ENCODE measurements at regions not wholly inside any gene's neighbourhood (a gene's known extent, or its start where the extent isn't known, plus 50 kb on each side); places are given as distances from the start of the nearest gene placed in this dataset.
"Not testable (repeated sequence)": the region's sequence is repeated elsewhere in the genome, so short reads cannot be mapped to it uniquely, and the experiment has no call there.

GRCh38 chr10:18735711-18736110, 76.5 kb downstream of the ARL5B start:
- Histone ChIP-seq H3K4me3 (no peak overlapping the region), H3K27ac (no peak overlapping the region)

GRCh38 chr10:18737236-18737635, 78.0 kb downstream of the ARL5B start:
- H3K27ac ChIP-seq = peak overlapping the region in 7 of 21 experiments; percentile 24 to 78 (median 53)
- H3K4me3 ChIP-seq = no peak overlapping the region

DNA sequence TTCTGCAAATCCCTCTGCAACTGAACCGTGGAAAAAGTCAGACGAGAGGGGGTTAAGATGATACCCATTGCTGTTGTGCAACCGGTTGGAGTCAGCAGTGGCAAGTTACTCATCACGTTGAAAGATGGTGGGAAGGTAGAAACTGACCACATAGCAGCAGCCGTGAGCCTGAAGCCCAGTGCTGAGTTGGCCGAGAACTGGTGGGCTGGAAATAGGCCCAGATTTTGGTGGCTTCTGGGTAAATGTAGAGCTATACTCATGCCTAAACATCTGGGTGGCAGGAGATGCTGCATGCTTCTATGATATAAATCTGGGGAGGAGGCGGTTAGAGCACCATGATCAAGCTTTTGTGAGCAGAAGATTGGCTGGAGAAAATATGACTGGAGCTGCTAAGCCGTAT, 78.6 kb downstream of the ARL5B start:
- Histone ChIP-seq H3K27ac (peak overlapping the region in 5 of 21 experiments; percentile 24 to 78 (median 42)), H3K4me3 (no peak overlapping the region)

GRCh38 chr10:18738835-18739234, 79.6 kb downstream of the ARL5B start:
- no peak overlapping the region for H3K4me3 ChIP-seq

DNA sequence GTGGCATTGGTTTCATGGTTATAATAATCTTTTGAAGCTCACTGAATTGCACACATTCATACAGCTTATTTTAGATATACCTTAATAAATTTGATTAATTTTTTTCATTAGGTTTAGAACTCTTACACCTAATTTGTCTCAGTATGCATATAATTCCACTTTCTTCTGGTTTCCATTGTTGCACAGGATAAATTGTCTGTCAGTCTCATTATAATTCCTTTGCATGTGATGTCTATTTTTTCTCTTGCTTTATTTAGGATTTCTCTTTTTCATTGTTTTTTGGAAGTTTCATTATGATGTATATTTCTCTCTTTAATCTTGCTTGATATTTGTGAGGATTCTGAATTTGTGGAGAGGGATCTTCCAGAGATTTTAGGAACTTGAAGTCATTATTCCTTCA, 84.7 kb downstream of the ARL5B start:
- Histone ChIP-seq H3K4me3 (no peak overlapping the region), H3K27ac (no peak overlapping the region)

More at GRCh38 chr10:18738835-18739234, 79.6 kb downstream of the ARL5B start:
- peak overlapping the region in 4 of 21 experiments; percentile 8 to 68 (median 43) for H3K27ac ChIP-seq

DNA sequence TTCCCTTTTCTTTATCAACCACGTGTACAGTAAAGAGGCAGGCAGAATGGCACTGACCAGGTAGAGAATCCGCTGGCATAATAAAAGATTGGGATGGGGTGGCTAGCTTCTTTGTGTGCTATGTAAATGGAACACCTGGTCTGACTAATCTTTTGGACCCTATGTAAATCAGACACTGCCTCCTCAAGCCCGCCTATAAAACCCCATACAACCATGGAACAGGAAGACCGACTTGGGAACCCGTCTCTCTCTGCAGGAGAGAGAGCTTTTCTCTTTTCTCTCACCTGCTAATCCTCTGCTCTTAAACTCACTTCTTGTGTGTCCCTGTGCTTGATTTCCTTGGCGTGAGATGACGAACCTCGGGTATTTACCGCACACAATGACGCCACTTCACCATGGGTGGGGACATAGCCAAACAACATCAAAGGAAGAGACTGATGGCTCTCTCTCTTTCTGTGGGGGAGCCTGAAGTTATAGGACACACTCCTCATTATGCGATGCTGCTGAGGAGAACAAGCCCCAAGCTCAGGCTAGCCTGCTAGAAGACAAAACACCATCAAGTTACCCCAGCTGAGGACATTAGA, 94.2 kb downstream of the ARL5B start:
- H3K27ac ChIP-seq = no peak overlapping the region
- no peak overlapping the region for H3K4me3 ChIP-seq

GRCh38 chr10:18759575-18759974, 100.3 kb downstream of the ARL5B start:
- H3K27ac ChIP-seq = no peak overlapping the region
- no peak overlapping the region for H3K4me3 ChIP-seq

DNA sequence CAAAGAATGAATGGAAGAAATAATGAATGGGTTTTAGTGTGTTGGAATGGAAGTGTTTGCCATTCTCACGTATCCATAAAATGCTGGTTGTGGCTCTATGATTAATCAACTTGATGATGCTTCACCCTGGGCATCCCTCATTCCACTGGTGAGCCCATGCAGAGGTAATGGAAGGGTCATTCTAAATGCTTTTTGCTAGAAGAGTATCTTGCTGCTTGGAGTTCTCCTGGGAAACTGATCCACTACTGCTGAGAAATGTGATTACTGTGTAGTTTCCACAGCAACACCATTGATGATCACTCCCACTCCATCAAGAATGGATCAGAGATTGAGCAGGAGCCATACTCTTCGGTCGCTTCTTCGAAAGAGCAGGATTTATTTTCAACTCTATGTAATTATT, 101.6 kb downstream of the ARL5B start:
- Histone ChIP-seq H3K27ac (no peak overlapping the region), H3K4me3 (no peak overlapping the region)

DNA sequence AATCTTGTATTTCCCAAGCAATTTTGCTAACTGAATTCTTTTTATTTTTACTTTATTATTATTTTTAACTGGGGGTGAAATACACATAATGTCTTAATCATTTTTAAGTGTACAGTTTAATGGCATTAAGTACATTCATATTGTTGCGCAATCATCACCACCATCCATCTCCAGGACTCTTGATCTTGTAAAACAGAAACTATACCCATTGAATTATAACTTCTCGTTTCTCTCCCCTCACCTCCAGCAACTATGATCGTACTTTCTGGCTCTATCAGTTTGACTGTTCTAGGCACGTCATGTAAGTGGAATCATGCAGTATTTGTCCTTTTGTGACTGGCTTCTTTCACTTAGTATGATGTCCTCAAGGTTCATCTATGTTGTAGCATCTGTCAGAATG, 108.8 kb downstream of the ARL5B start:
- H3K27ac ChIP-seq = no peak overlapping the region
- H3K4me3 ChIP-seq = no peak overlapping the region

DNA sequence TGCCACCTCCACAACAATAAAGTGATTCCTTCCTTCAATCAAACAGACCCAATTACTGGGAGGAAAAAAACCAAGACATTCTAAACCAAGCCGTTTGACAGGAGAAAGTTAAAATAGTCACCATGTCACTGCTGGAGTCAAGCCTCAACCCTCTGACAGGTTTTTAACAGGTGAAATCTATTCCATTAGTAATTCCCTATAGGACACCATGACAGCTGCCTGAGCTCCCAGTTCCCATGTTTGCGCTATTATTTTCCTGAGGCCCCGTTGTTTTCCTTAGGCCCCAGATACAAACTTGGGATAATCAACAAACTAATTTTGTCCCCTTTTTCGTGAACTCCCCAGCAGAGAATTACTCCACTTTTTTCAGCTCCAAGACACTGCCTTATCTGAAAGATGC, 113.9 kb downstream of the ARL5B start:
- Histone ChIP-seq H3K4me3 (no peak overlapping the region), H3K27ac (no peak overlapping the region)

DNA sequence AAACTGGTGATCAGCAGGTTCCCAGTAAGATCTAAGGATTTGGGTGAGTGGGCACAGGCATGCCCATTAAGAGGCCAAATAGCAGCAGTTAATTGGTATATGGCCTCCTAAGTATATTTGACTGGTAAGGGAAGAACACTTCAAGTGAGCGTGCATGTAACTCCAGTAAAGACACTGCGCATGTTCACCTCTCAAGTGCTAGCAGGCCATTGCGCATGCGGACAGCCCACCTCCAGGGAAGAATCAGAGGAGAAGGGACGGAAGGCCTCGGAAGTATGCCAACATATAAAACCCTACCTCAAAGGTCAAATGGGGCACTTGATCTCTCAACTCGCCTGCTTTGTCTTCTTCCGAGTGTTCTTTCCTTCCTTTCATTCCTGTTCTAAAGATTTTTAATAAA, 118.0 kb downstream of the ARL5B start:
- no peak overlapping the region for H3K4me3 ChIP-seq
- H3K27ac ChIP-seq = no peak overlapping the region

DNA sequence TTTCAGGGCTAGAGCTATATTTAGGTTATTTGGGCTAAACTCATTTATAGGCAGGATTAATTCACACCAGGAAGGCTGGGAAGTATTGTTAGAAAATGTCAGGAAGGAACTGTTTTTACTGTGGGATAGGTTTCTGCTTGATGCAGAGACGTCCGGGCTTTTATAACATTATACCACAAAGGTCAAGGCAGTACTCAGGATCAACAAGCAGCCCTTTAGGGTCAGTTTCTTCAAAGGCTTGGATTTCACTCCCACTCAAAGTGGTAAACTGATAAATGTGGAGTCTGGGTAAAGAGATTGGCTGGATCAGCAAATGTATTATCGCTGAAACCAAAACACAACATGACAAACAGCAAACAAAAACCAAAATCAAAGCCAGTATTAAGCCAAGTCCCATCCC, 127.2 kb downstream of the ARL5B start:
- no peak overlapping the region for H3K4me3 ChIP-seq
- no peak overlapping the region for H3K27ac ChIP-seq

DNA sequence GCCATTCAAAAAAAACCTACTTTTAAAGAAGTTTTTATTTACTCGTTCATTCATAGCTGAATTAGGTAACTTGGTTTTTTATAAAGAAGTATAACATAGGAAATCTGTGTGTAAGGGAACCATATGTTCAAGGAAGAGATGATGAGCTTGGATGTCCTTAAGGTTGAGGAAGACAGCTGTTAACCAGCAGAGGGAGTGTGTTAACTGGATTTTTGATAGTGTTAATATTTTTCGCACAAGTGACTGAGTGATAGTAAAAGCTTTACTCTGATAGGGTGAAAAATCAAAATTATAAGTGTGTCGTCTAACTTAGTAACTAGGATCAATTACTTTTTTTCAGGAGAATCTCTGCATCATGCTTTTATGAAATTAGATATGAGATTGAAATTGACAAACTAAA, 134.7 kb downstream of the ARL5B start:
- H3K4me3 ChIP-seq = no peak overlapping the region
- H3K27ac ChIP-seq = no peak overlapping the region

- Histone ChIP-seq H3K27ac (no peak overlapping the region), H3K4me3 (no peak overlapping the region)
These were observed 136.3 kb downstream of the ARL5B start for GRCh38 chr10:18795549-18795948.

DNA sequence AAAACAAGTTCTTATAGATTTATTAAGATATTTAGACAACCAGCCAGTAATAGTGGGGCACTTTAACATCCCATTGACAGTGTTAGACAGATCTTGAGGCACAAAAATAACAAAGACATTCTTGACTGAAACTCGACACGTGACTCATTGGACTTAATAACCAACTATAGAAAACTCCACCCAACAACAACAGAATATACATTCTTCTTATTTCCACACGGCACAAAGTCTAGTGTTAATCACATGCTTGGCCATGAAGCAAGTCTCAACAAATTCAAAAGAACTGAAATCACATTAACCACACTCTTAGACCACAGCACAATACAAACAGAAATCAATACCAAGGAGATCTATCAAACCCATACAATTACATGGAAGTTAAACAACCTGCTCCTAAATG, 138.1 kb downstream of the ARL5B start:
- no peak overlapping the region for H3K4me3 ChIP-seq
- H3K27ac ChIP-seq = no peak overlapping the region

DNA sequence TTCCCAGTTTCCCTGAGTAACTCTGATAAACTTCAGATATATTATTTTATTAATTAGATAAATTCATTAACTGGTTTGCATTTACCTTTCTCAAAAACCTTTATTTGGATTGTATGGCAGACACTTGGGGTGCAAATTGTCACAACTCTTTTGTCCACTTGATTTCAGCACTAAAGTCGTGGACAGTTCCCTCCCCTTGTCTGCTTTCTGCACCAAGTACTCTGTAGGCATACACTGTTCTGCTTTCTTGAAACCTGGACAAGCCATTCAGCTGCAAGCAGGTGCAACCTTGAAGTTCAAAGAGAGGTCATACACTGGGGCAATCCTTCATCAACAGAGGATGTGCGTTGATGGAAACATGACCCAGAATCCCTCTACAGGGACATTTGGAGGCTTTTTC, 162.9 kb downstream of the ARL5B start:
- Histone ChIP-seq H3K27ac (no peak overlapping the region), H3K4me3 (no peak overlapping the region)

DNA sequence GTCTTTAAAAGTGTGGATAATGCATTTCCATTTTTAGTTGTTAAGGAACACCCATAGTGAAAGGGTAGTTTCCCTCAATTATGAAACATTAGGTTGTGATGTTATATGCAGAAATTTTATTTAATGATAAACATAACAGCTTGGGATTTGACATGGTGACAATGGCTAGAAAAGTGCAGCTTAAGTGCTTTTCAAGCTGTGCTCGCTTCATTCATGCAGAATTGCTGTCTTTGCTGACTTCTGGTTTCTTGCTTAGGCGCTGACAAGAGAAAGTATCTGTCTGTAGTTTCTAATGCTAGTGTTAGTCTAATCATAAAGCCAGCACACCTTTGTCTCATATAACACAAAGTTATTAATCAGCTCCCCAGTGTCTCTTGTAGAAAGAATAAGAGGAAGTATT, 170.0 kb downstream of the ARL5B start:
- Histone ChIP-seq H3K27ac (no peak overlapping the region), H3K4me3 (no peak overlapping the region)

DNA sequence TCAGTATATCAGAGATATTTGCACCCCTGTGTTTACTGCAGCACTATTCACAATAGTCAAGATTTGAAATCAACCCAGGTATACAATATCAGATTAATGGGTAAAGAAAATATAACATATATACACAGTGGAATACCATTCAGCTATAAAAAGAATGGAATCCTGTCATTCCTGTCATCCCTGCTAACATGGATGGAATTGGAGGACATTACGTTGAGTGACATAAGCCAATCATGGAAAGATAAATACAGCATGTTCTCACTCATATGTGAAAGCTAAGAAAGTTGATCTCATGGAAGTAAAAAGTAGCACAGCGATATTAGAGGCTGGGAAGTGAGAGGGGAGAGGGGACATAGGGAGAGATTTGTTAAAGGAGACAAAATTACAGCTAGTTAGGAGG, 171.0 kb downstream of the ARL5B start:
- H3K27ac ChIP-seq = no peak overlapping the region
- no peak overlapping the region for H3K4me3 ChIP-seq

- not testable (repeated sequence) for H3K4me3 ChIP-seq, H3K27ac ChIP-seq
These were observed 192.0 kb upstream of the MALRD1 start for GRCh38 chr10:18856623-18857022.

- Histone ChIP-seq H3K27ac (no peak overlapping the region), H3K4me3 (no peak overlapping the region)
These were observed 188.9 kb upstream of the MALRD1 start for GRCh38 chr10:18859659-18860058.

- H3K4me3 ChIP-seq = no peak overlapping the region
- H3K27ac ChIP-seq = no peak overlapping the region
These were observed 188.4 kb upstream of the MALRD1 start for GRCh38 chr10:18860186-18860585.

GRCh38 chr10:18860631-18861240, 187.9 kb upstream of the MALRD1 start:
- no peak overlapping the region for H3K4me3 ChIP-seq

More at GRCh38 chr10:18860631-18861240, 187.9 kb upstream of the MALRD1 start:
- no peak overlapping the region for H3K27ac ChIP-seq

Measured in skin epidermis (tissue), 12 donors.